A549 (cell line): ENCODE measurements at regions not wholly inside any gene's neighbourhood (a gene's known extent, or its start where the extent isn't known, plus 50 kb on each side); places are given as distances from the start of the nearest gene placed in this dataset.

Experiments used
- ATAC-seq, 2 experiments: fragments of 200-7000 bp in 1 of 2; fragments of >200 bp in 1 of 2; cut with Nextera tagmentation in 1 of 2; cut with Tn5 transposase in 1 of 2; 3 replicates each; pipeline versions ENCODE4 v1.8.0 to v1.9.1; 2018 to 2020; ENCODE audit warnings: mild to moderate bottlenecking in 1 of 2, moderate library complexity in 1 of 2
- CTCF ChIA-PET: fragments of 300-600 bp; sonication (Branson Sonifier 250); formaldehyde crosslinking; extraction: SDS; loops from one replicate; lab custom pipeline; 2021; ENCODE audit warnings: antibody characterized with exemption, inconsistent platforms; lab: Yijun Ruan, JAX
- POLR2A ChIA-PET: fragments of 350-600 bp; formaldehyde crosslinking; extraction: SDS; loops from one replicate; lab custom pipeline; 2021; ENCODE audit warnings: antibody characterized with exemption, inconsistent platforms; lab: Yijun Ruan, JAX
- DNase-seq, 2 experiments: peaks; one replicate each; pipeline versions ENCODE4 v3.0.0 to v3.0.0-alpha.2; 2011 to 2016; ENCODE audit warnings: low read depth in 1 of 2, low spot score in 1 of 2
- FAIRE-seq: peaks from 2 replicates; lab custom pipeline; 2011; peaks lifted over from hg19 to GRCh38; lab: Jason Lieb, UNC
- H3K27ac ChIP-seq, 2 experiments: fragments of >200 bp; sonication (Bioruptor Twin); formaldehyde crosslinking; 3 replicates each; pipeline ENCODE4 v1.5.1; 2016 to 2017
- H3K4me1 ChIP-seq: fragments of >200 bp; sonication (Bioruptor Twin); formaldehyde crosslinking; 3 replicates; pipeline ENCODE4 v1.6.1; 2016
- H3K4me2 ChIP-seq: fragments of >200 bp; sonication (Bioruptor Twin); formaldehyde crosslinking; 3 replicates; pipeline ENCODE4 v1.6.1; 2016
- H3K4me3 ChIP-seq: fragments of >200 bp; sonication (Bioruptor Twin); formaldehyde crosslinking; 3 replicates; pipeline ENCODE4 v1.5.1; 2016
- H3K9me3 ChIP-seq: fragments of >200 bp; sonication (Bioruptor Twin); formaldehyde crosslinking; 3 replicates; pipeline ENCODE4 v1.6.1; 2016
- CTCF ChIP-seq: fragments of >200 bp; sonication (Bioruptor Twin); formaldehyde crosslinking; IDR thresholded peaks from 3 replicates; pipeline ENCODE4 v1.5.1; 2016
- E2F6 ChIP-seq: IDR thresholded peaks from 2 replicates; pipeline ENCODE4 v1.6.1; 2012; ENCODE audit warnings: low read depth, borderline replicate concordance
- EHF ChIP-seq: fragments of 250-450 bp; sonication (Bioruptor Pico); IDR thresholded peaks from 2 replicates; pipeline ENCODE4 v1.5.0; 2020; ENCODE audit warnings: mild to moderate bottlenecking
- EHMT2 ChIP-seq: fragments of 200-600 bp; sonication (generic); IDR thresholded peaks from 2 replicates; pipeline ENCODE4 v1.6.1; 2016; ENCODE audit warnings: antibody characterized with exemption, low read depth, mild to moderate bottlenecking, moderate library complexity
- ELK1 ChIP-seq: fragments of 150-350 bp; IDR thresholded peaks from 2 replicates; pipeline ENCODE4 v1.6.1; 2014; ENCODE audit warnings: low read depth, mild to moderate bottlenecking, low read length
- ESRRA ChIP-seq: fragments of 150-350 bp; IDR thresholded peaks from 2 replicates; pipeline ENCODE4 v1.6.1; 2014; ENCODE audit warnings: mild to moderate bottlenecking, low read length, borderline replicate concordance
- FOXS1 ChIP-seq: fragments of 250-450 bp; sonication (Bioruptor Pico); IDR thresholded peaks from 2 replicates; pipeline ENCODE4 v1.5.0; 2020; ENCODE audit warnings: mild to moderate bottlenecking, moderate library complexity
- GATA3 ChIP-seq: IDR thresholded peaks from 2 replicates; pipeline ENCODE4 v1.6.1; 2012; ENCODE audit warnings: borderline replicate concordance
- HES2 ChIP-seq: fragments of >200 bp; sonication (Bioruptor Twin); formaldehyde crosslinking; IDR thresholded peaks from 2 replicates; pipeline ENCODE4 v1.6.1; 2016
- KDM5A ChIP-seq: fragments of 200-600 bp; sonication (generic); IDR thresholded peaks from 2 replicates; pipeline ENCODE4 v1.6.1; 2016; ENCODE audit warnings: antibody characterized with exemption, mild to moderate bottlenecking
- MAX ChIP-seq: IDR thresholded peaks from 2 replicates; pipeline ENCODE4 v1.6.1; 2012
- MAZ ChIP-seq: fragments of 150-350 bp; IDR thresholded peaks from 2 replicates; pipeline ENCODE4 v1.6.1; 2014; ENCODE audit warnings: antibody characterized with exemption, low read depth, low read length, borderline replicate concordance
- NPAS2 ChIP-seq: fragments of 250-450 bp; sonication (Bioruptor Pico); IDR thresholded peaks from 2 replicates; pipeline ENCODE4 v1.8.0; 2022; ENCODE audit warnings: mild to moderate bottlenecking, moderate library complexity, borderline replicate concordance
- NR3C1 ChIP-seq: fragments of >200 bp; sonication (Bioruptor Twin); formaldehyde crosslinking; IDR thresholded peaks from 3 replicates; pipeline ENCODE4 v1.6.1; 2017
- POLR2AphosphoS2 ChIP-seq: conservative IDR thresholded peaks from 2 replicates; pipeline ENCODE4 v1.6.1; 2012; ENCODE audit warnings: low read length, improper control_type of control experiment, inconsistent platforms
- RARB ChIP-seq: fragments of 250-450 bp; sonication (Bioruptor Pico); IDR thresholded peaks from 2 replicates; pipeline ENCODE4 v1.8.0; 2021; ENCODE audit warnings: mild to moderate bottlenecking, moderate library complexity
- SMC3 ChIP-seq: fragments of >200 bp; sonication (Bioruptor Twin); formaldehyde crosslinking; IDR thresholded peaks from 3 replicates; pipeline ENCODE4 v1.6.1; 2018; ENCODE audit warnings: inconsistent platforms
- TFCP2L1 ChIP-seq: fragments of 250-450 bp; sonication (Bioruptor Pico); IDR thresholded peaks from 2 replicates; pipeline ENCODE4 v1.5.0; 2021; ENCODE audit warnings: mild to moderate bottlenecking
- USF2 ChIP-seq: fragments of 450-650 bp; IDR thresholded peaks from 2 replicates; pipeline ENCODE4 v1.6.1; 2014; ENCODE audit warnings: antibody characterized with exemption
- ZSCAN20 ChIP-seq: fragments of 250-450 bp; sonication (Bioruptor Pico); IDR thresholded peaks from 2 replicates; pipeline ENCODE4 v1.8.0; 2022; ENCODE audit warnings: mild to moderate bottlenecking, moderate library complexity
- WGBS: methylation state at CpG from one replicate; pipeline ENCODE4 v1.1.6; 2017; ENCODE audit errors: missing lambda C conversion rate; 5-methylcytosine and 5-hydroxymethylcytosine counted together

- WGBS: 66% methylated on average over 7 of the region's 7 CpGs
- Histone ChIP-seq H3K9me3 (no peaks in the 10 kb centered on the region), H3K4me2 (no peak overlapping the region), H3K4me1 (no peaks in the 10 kb centered on the region), H3K4me3 (no peak overlapping the region), H3K27ac (no peak overlapping the region)
- CTCF ChIA-PET: interaction anchor here (0.9 kb wide), 1 partner anchor 12 kb away, joined by 3 read pairs; no protein-coding TSS in a partner anchor
- POLR2A ChIA-PET: no interaction called here
- ATAC-seq (peak in 1 of 2 experiments; percentile 22; a peak in 1 of 6 replicates), FAIRE-seq (no peak), DNase-seq (peak in 1 of 2 experiments; percentile 14)
- TF ChIP-seq CTCF (no peak), NR3C1 (no peak), TFCP2L1 (no peak), USF2 (no peak), SMC3 (no peak), ZSCAN20 (CRISPR knock-in tag) (no peak)
Observed at GRCh38 chr1:244236721-244237120, 185.6 kb downstream of the ZBTB18 start.

GRCh38 chr1:244237445-244237844 lies 186.4 kb downstream of the ZBTB18 start:
- Histone ChIP-seq H3K9me3 (no peaks in the 10 kb centered on the region), H3K4me2 (no peak overlapping the region), H3K4me3 (no peak overlapping the region), H3K27ac (no peak overlapping the region), H3K4me1 (no peaks in the 10 kb centered on the region)
- FAIRE-seq (no peak), DNase-seq (no peak), ATAC-seq (no peak)
- CTCF ChIA-PET: interaction anchor here (1.0 to 1.7 kb wide), 2 partner anchors 10 to 19 kb away, joined by 4 to 5 read pairs; no protein-coding TSS in a partner anchor
- POLR2A ChIA-PET: no interaction called here
- TF ChIP-seq ELK1: no peak
- TF ChIP-seq FOXS1 (CRISPR knock-in tag): no peak
- no peak for TF ChIP-seq ESRRA
- no peak for TF ChIP-seq MAZ
- TF ChIP-seq EHMT2: no peak
- no peak for TF ChIP-seq E2F6
- TF ChIP-seq RARB: no peak
- TF ChIP-seq EHF (CRISPR knock-in tag): no peak
- TF ChIP-seq HES2: no peak
- no peak for TF ChIP-seq KDM5A
- TF ChIP-seq NPAS2 (CRISPR knock-in tag): no peak
- TF ChIP-seq ZSCAN20 (CRISPR knock-in tag): no peak
- TF ChIP-seq GATA3: no peak
- no peak for TF ChIP-seq MAX
- TF ChIP-seq POLR2AphosphoS2: no peak
- 72% methylated on average over 8 of the region's 8 CpGs for WGBS
